SHP77 treated with DMSO at 0.1 percent for 48 hours (cell line): ENCODE measurements at regions not wholly inside any gene's neighbourhood (a gene's known extent, or its start where the extent isn't known, plus 50 kb on each side); places are given as distances from the start of the nearest gene placed in this dataset.

Source experiments
- DNase-seq: peaks from one replicate; lab custom pipeline; 2025; lab: John Stamatoyannopoulos, UW

DNA sequence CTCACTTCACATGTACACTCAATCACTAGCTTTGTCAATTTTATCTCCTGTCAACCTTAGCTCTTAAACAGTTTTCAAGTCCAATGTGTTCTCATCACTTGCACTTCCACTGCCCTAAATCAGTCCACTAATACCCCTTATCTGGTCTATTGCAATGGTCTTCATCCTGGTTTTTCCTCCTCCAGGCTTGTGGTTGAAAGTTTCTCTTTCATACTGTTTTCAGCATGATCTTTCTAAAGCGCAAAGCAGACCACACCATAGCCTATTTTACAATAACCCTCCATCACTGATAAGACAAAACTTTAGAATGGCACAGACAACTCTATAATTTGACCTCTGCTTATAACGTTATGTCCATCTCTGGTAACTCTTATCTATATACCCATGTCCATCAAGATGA is 62.0 kb upstream of the DDHD1 start:
- no peak for DNase-seq

GRCh38 chr14:53214384-53214783 is 61.3 kb upstream of the DDHD1 start:
- DNase-seq = no peak

- DNase-seq = no peak
These were observed 60.6 kb upstream of the DDHD1 start for GRCh38 chr14:53213761-53214160.

- DNase-seq = no peak
These were observed 56.2 kb upstream of the DDHD1 start for GRCh38 chr14:53209370-53209769.
